HepG2 (cell line): ENCODE measurements at regions not wholly inside any gene's neighbourhood (a gene's known extent, or its start where the extent isn't known, plus 50 kb on each side); places are given as distances from the start of the nearest gene placed in this dataset.

ENCODE experiments used
- ATAC-seq: fragments of 200-7000 bp; cut with Tn5 transposase; 3 replicates; pipeline ENCODE4 v1.9.1; 2020; ENCODE audit warnings: mild to moderate bottlenecking, moderate library complexity
- BruUV-seq: library from RNA; stranded (reverse); fragments of 400-500 nt; replicated peaks from 2 replicates; lab custom pipeline; 2021; lab: Mats Ljungman, UMichigan
- CTCF ChIA-PET: fragments of 300-600 bp; formaldehyde crosslinking; extraction: SDS; loops from one replicate; lab custom pipeline; 2021; ENCODE audit warnings: low total read pairs, inconsistent platforms, low intra/inter-chr PET ratio; lab: Yijun Ruan, JAX
- POLR2A ChIA-PET: fragments of 350-600 bp; sonication (Branson Sonifier 250); formaldehyde crosslinking; loops from one replicate; lab custom pipeline; 2020; ENCODE audit warnings: antibody characterized with exemption, inconsistent platforms; lab: Yijun Ruan, JAX
- DNase-seq: peaks from one replicate; pipeline ENCODE4 v3.0.0-alpha.2; 2015; ENCODE audit warnings: low spot score
- FAIRE-seq: peaks from 3 replicates; lab custom pipeline; 2011; peaks lifted over from hg19 to GRCh38; lab: Jason Lieb, UNC
- H2AFZ ChIP-seq: one replicate; pipeline ENCODE4 v1.6.1; 2011; ENCODE audit warnings: low read length, inconsistent platforms
- H3K27ac ChIP-seq: fragments of 300-600 bp; 3 replicates; pipeline ENCODE4 v1.8.0; 2011; ENCODE audit warnings: mixed run types, mild to moderate bottlenecking, mixed read lengths, low read length, inconsistent platforms; ENCODE audit not compliant: insufficient read depth; ENCODE audit errors: extremely low read length
- H3K27me3 ChIP-seq, 2 experiments: fragments of 200-600 bp in 1 of 2; 2 replicates in 1 of 2; 3 replicates in 1 of 2; pipeline versions ENCODE4 v1.6.0 to v1.8.0; 2011; ENCODE audit warnings: low read length in 2 of 2, mild to moderate bottlenecking in 2 of 2, moderate library complexity in 2 of 2, inconsistent platforms in 1 of 2; ENCODE audit not compliant: insufficient read depth in 2 of 2, control insufficient read depth in 1 of 2
- H3K36me3 ChIP-seq, 2 experiments: fragments of 200-600 bp in 1 of 2; replicated peaks in 1 of 2; 2 replicates in 1 of 2; 3 replicates in 1 of 2; pipeline versions ENCODE4 v1.5.1 to v1.8.0; 2011; ENCODE audit warnings: low read length in 2 of 2, inconsistent platforms in 1 of 2; ENCODE audit not compliant: insufficient read depth in 2 of 2, control insufficient read depth in 1 of 2
- H3K4me1 ChIP-seq: 2 replicates; pipeline ENCODE4 v1.5.1; 2012; ENCODE audit warnings: low read length, inconsistent platforms; ENCODE audit not compliant: insufficient read depth
- H3K4me2 ChIP-seq: 2 replicates; pipeline ENCODE4 v1.6.0; 2011; ENCODE audit warnings: low read depth, low read length, inconsistent platforms
- H3K4me3 ChIP-seq, 3 experiments: fragments of 200-600 bp in 1 of 3; sonication (generic), shearing (Covaris generic) in 1 of 3; replicated peaks in 1 of 3; 2 replicates each; pipeline ENCODE4 v1.5.1; 2011 to 2016; ENCODE audit warnings: low read length in 3 of 3, inconsistent platforms in 2 of 3, low read depth in 2 of 3, mild to moderate bottlenecking in 2 of 3, control low read depth in 1 of 3, mixed read lengths in 1 of 3; ENCODE audit not compliant: insufficient read depth in 1 of 3
- H3K79me2 ChIP-seq: one replicate; pipeline ENCODE4 v1.6.1; 2011; ENCODE audit warnings: low read length, inconsistent platforms; ENCODE audit not compliant: insufficient read depth
- H3K9ac ChIP-seq: 2 replicates; pipeline ENCODE4 v1.6.0; 2011; ENCODE audit warnings: mild to moderate bottlenecking, low read depth, low read length, inconsistent platforms; ENCODE audit not compliant: insufficient read depth
- H3K9me3 ChIP-seq: 2 replicates; pipeline ENCODE4 v1.5.1; 2012; ENCODE audit warnings: mild to moderate bottlenecking, low read length
- H4K20me1 ChIP-seq: 2 replicates; pipeline ENCODE4 v1.6.0; 2011; ENCODE audit warnings: inconsistent platforms, mild to moderate bottlenecking, low read length, moderate library complexity; ENCODE audit not compliant: insufficient read depth
- ZBTB49 ChIP-seq: sonication (generic); formaldehyde crosslinking; IDR thresholded peaks from 2 replicates; pipeline ENCODE4 v1.4.0; 2020; ENCODE audit warnings: missing genetic modification reagents, borderline replicate concordance
- ZNF230 ChIP-seq: sonication (generic); formaldehyde crosslinking; IDR thresholded peaks from 2 replicates; pipeline ENCODE4 v1.4.0; 2020; ENCODE audit warnings: mild to moderate bottlenecking, missing genetic modification reagents
- ZNF296 ChIP-seq: sonication (generic); formaldehyde crosslinking; conservative IDR thresholded peaks from 2 replicates; pipeline ENCODE4 v1.5.0; 2020; ENCODE audit warnings: mild to moderate bottlenecking, missing genetic modification reagents
- ZNF557 ChIP-seq: sonication (generic); formaldehyde crosslinking; IDR thresholded peaks from 2 replicates; pipeline ENCODE4 v1.4.0; 2020; ENCODE audit warnings: missing genetic modification reagents
- ZSCAN12 ChIP-seq: sonication (generic); formaldehyde crosslinking; IDR thresholded peaks from 2 replicates; pipeline ENCODE4 v1.9.0; 2021; ENCODE audit warnings: mild to moderate bottlenecking, missing genetic modification reagents
- WGBS: methylation state at CpG from one replicate; pipeline ENCODE4 v1.1.6; 2017; ENCODE audit warnings: low lambda C conversion rate; 5-methylcytosine and 5-hydroxymethylcytosine counted together
- in situ Hi-C: cut with HindIII; loops from 2 replicates; pipeline ENCODE4 v1.10.0; 2017; ENCODE audit warnings: low pct_unique_long_range_greater_than_20kb; ENCODE audit not compliant: extremely low pct_ligation_motif_present
- intact Hi-C: fragments of 100-400 bp; cut with micrococcal nuclease; formaldehyde crosslinking; loops from one replicate; pipeline ENCODE4 v1.10.0; 2022; ENCODE audit not compliant: unreplicated experiment
- TF ChIP-seq, protein P1 (sequence below): sonication (generic); formaldehyde crosslinking; IDR thresholded peaks from 2 replicates; pipeline ENCODE4 v1.4.0; 2020; ENCODE audit warnings: missing genetic modification reagents, mild to moderate bottlenecking, borderline replicate concordance

GRCh38 chr14:55816225-55816624 is 236.2 kb downstream of the KTN1 start (continued):
- TF ChIP-seq, protein P1, sequence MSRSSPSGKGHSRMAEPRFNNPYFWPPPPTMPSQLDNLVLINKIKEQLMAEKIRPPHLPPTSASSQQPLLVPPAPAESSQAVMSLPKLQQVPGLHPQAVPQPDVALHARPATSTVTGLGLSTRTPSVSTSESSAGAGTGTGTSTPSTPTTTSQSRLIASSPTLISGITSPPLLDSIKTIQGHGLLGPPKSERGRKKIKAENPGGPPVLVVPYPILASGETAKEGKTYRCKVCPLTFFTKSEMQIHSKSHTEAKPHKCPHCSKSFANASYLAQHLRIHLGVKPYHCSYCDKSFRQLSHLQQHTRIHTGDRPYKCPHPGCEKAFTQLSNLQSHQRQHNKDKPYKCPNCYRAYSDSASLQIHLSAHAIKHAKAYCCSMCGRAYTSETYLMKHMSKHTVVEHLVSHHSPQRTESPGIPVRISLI (CRISPR knock-in tag): no peak
- TF ChIP-seq ZNF296 (CRISPR knock-in tag) (no peak), ZNF230 (no peak), ZBTB49 (CRISPR knock-in tag) (no peak), ZSCAN12 (CRISPR knock-in tag) (no peak)

DNA sequence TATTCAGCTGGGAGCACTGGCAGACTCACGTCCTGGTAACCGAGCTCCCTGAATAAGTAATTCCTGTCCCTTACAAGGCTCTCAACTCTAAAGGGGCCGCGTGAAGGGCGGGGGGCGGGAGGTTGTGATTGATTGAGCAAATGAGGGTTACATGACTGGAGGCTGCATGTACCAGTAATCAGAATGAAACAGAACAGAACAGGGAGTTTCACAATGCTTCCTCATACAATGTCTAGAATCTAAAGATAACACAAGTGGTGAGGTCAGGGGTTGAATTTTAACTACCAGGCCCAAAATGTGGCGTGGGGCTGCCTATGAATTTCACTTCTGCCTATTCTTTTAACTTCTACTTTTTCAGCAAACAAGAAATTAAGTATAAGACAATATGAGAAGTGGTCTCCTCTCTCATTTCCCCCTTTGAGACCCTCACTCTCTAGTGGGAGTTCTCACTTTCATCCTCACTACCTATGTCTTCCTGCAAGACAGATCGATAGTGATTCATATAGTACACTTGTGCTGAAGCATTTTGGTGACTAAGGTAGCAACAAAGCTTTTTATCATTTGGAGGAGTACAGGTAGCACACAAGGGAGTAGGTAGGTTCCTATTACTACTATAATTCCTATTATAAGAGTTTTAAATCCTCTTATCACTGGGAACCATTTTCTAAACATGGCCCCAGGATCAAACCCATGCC is 239.8 kb downstream of the KTN1 start:
- in situ Hi-C loops (no loop called here), intact Hi-C loops (no loop called here)
- H3K27me3 ChIP-seq: no peaks in the 10 kb centered on the region
- ChIA-PET CTCF (no interaction called here), POLR2A (no interaction called here)
- ATAC-seq (no peak), DNase-seq (no peak), FAIRE-seq (no peak)
- TF ChIP-seq ZNF557 (CRISPR knock-in tag): no peak
- H3K4me1 ChIP-seq: no peaks in the 10 kb centered on the region
- WGBS: 2% methylated on average over 8 of the region's 8 CpGs
- no TSS peak for BruUV-seq
- no peak overlapping the region for H2AFZ ChIP-seq
- no peak overlapping the region for H3K4me2 ChIP-seq
- H3K27ac ChIP-seq: no peak overlapping the region
- H3K9ac ChIP-seq: no peak overlapping the region
- peaks cover 5% of the 10 kb centered on the region; the same call in 1 of the 2 replicates for H3K9me3 ChIP-seq
- no peaks in the 10 kb centered on the region for H3K79me2 ChIP-seq
- H3K4me3 ChIP-seq: no peak overlapping the region
- no peaks in the 10 kb centered on the region for H3K36me3 ChIP-seq
- no peaks in the 10 kb centered on the region for H4K20me1 ChIP-seq
